ENCODE measurements at regions not wholly inside any gene's neighbourhood (a gene's known extent, or its start where the extent isn't known, plus 50 kb on each side); places are given as distances from the start of the nearest gene placed in this dataset.

DNA sequence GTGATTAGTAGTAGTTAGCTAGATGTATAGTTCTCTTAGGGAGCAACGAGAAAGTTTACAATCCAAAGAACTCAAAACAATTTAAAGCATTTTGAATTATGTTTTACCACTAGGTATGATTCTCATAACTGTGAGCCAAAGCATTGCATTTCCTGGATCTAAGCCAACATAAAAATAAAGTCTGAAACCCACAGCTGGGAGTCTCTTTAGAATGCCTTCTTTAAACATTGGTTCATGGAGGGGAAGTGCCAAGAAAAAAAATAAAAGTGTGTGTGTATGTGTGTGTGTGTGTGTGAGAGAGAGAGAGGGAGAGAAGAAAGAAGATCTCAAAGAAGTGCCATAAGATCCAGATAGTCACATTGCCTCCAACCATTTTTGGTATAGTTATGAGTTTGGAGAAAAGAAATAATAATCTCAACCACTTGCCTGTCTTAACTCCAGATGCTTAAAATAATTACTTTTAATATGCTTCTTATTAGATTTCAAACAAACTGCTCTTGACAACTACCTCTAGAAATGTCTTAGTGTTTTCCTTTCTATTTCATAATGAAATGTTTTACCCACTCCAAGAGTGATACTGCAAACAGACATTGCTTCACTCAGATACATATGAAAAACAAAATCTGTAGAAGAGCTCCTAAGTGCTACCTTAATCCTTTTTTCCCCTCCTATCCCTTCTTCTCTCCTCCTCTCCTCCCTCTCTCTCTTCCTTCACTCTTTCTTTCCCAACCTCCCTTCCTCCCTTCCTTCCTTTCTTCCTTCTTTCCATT lies 554.1 kb downstream of the KCTD12 start:
- Mint-ChIP-seq H3K4me3 (no peak overlapping the region), H3K9me3 (no peaks in the 10 kb centered on the region), H3K4me1 (no peaks in the 10 kb centered on the region), H3K36me3 (ENCODE audit: low read depth) (no peaks in the 10 kb centered on the region), H3K27me3 (no peaks in the 10 kb centered on the region), H3K27ac (no peak overlapping the region)
- TF ChIP-seq, protein P1, sequence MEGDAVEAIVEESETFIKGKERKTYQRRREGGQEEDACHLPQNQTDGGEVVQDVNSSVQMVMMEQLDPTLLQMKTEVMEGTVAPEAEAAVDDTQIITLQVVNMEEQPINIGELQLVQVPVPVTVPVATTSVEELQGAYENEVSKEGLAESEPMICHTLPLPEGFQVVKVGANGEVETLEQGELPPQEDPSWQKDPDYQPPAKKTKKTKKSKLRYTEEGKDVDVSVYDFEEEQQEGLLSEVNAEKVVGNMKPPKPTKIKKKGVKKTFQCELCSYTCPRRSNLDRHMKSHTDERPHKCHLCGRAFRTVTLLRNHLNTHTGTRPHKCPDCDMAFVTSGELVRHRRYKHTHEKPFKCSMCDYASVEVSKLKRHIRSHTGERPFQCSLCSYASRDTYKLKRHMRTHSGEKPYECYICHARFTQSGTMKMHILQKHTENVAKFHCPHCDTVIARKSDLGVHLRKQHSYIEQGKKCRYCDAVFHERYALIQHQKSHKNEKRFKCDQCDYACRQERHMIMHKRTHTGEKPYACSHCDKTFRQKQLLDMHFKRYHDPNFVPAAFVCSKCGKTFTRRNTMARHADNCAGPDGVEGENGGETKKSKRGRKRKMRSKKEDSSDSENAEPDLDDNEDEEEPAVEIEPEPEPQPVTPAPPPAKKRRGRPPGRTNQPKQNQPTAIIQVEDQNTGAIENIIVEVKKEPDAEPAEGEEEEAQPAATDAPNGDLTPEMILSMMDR (IDR thresholded peaks at IDR 0.05) = no peak
- DNase-seq = no peak
- intact Hi-C loops (cut with micrococcal nuclease) = no loop called here
- CTCF ChIA-PET = no interaction called here
- no peak for ATAC-seq (ENCODE audit: low read depth)
- POLR2A ChIA-PET = no interaction called here

DNA sequence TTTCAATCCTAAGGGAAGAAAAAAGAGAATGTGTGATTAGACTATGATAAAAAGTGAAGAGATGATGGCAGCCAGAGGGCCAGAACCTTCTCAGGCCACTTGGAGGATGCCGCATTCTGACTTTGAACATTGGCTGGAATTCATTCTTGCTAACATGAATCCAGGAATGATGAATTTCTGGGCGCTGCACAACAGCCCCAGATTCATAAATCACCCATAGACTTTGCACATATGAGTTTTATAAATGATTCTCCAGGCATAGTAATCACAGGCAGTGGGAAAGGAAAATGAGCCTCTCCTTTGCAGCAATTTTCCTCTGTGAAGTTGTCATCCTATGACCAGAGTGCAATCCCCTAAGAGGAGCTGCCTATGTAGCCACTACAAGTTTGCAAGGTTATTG lies 555.4 kb downstream of the KCTD12 start:
- POLR2A ChIA-PET = no interaction called here

DNA sequence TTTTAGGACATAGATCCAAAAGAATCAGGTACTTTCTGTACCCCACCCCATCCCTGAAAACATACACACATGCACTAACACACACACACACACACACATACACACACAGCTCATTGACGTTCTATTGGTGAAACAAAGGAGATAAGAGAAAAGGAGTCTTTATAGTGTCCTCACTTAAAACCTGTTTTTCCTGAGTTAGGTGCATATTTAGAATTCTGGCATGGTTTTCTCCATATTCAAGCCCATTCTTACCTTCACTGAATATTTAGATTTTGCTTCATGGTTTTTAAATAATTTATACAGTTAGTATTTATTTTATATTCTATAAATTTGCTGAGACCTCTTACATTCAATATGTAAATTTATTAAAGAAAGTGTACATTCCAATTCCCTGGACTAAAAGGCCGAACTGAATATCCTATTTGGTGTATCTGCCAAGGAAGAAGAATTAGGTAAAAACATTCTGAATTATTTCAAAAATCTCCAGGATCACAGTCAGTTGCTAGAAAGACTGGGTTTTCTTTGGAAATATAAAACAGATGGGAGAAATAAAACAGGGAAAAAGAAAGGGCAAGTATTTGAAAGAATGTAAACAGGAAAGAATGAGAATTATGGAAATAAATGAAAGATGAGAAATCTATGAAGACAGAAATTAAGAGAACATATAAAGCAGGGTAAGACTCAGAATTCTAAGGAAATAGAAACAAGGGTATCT lies 556.2 kb downstream of the KCTD12 start:
- CTCF ChIA-PET = no interaction called here
- no peaks in the 10 kb centered on the region for H3K9me3 Mint-ChIP-seq
- H3K27ac Mint-ChIP-seq = no peak overlapping the region
- TF ChIP-seq, protein P1 (IDR thresholded peaks at IDR 0.05) = no peak
- POLR2A ChIA-PET = no interaction called here
- no peaks in the 10 kb centered on the region for H3K4me1 Mint-ChIP-seq
- intact Hi-C loops (cut with micrococcal nuclease) = no loop called here
- H3K4me3 Mint-ChIP-seq = no peak overlapping the region
- DNase-seq (no peak), ATAC-seq (ENCODE audit: low read depth) (no peak)
- H3K27me3 Mint-ChIP-seq = no peaks in the 10 kb centered on the region
- no peaks in the 10 kb centered on the region for H3K36me3 Mint-ChIP-seq (ENCODE audit: low read depth)

More for the DNA sequence above, 555.4 kb downstream of the KCTD12 start:
- no peaks in the 10 kb centered on the region for H3K9me3 Mint-ChIP-seq
- intact Hi-C loops (cut with micrococcal nuclease) = no loop called here
- ATAC-seq (ENCODE audit: low read depth) (no peak), DNase-seq (no peak)
- no peaks in the 10 kb centered on the region for H3K4me1 Mint-ChIP-seq
- CTCF ChIA-PET = no interaction called here
- H3K4me3 Mint-ChIP-seq = no peak overlapping the region
- TF ChIP-seq, protein P1 (IDR thresholded peaks at IDR 0.05) = no peak
- no peak overlapping the region for H3K27ac Mint-ChIP-seq
- no peaks in the 10 kb centered on the region for H3K27me3 Mint-ChIP-seq
- H3K36me3 Mint-ChIP-seq (ENCODE audit: low read depth) = no peaks in the 10 kb centered on the region

DNA sequence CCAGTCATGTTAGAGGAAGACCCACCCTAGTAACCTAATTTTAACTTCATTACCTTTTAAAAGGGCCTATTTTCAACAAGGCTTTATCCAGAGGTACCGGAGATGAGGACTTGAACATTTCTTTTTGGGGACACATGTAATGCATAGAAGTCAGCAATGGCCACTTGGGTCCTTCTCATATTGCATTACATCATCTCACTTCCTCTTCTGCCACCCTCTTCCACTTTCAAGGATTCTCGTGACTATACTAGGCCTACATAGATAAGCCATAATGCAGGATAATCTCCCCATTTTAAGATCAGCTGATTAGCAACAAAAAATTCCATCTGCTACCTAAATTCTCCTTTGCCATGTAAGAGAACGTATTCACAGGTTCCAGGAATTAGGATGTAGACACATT lies 557.2 kb downstream of the KCTD12 start:
- Mint-ChIP-seq H3K4me3 (no peak overlapping the region), H3K27me3 (no peaks in the 10 kb centered on the region), H3K27ac (no peak overlapping the region), H3K9me3 (no peaks in the 10 kb centered on the region), H3K36me3 (ENCODE audit: low read depth) (no peaks in the 10 kb centered on the region), H3K4me1 (no peaks in the 10 kb centered on the region)
- ChIA-PET CTCF (no interaction called here), POLR2A (no interaction called here)
- intact Hi-C loops (cut with micrococcal nuclease) = no loop called here
- DNase-seq = no peak
- ATAC-seq (ENCODE audit: low read depth) = no peak
- TF ChIP-seq, protein P1 (IDR thresholded peaks at IDR 0.05) = no peak

DNA sequence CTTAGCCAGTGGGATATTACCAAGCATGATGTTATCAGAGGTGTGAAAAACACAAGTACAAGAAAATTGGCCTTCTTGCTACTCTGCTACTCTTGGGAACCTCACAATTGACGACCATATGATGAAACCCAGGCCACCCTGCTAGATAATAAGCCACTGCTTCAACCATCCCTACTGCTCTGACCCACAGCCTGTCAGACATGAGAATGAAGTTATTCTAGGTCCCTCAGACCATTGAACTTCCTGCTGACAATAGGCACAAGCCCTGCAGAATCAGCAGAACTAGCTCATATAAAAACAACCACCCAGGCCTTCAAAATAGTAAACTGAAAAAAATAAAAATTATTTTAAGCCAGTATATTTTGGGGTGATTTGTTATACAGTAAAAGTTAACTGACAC lies 559.9 kb downstream of the KCTD12 start:
- CTCF ChIA-PET = no interaction called here
- ATAC-seq (ENCODE audit: low read depth) (no peak), DNase-seq (no peak)
- Mint-ChIP-seq H3K4me1 (no peaks in the 10 kb centered on the region), H3K9me3 (no peaks in the 10 kb centered on the region), H3K27me3 (no peaks in the 10 kb centered on the region), H3K36me3 (ENCODE audit: low read depth) (no peaks in the 10 kb centered on the region), H3K27ac (no peak overlapping the region), H3K4me3 (no peak overlapping the region)
- TF ChIP-seq, protein P1 (IDR thresholded peaks at IDR 0.05) = no peak
- POLR2A ChIA-PET = no interaction called here
- intact Hi-C loops (cut with micrococcal nuclease) = no loop called here
